ENCODE measurements at regions not wholly inside any gene's neighbourhood (a gene's known extent, or its start where the extent isn't known, plus 50 kb on each side); places are given as distances from the start of the nearest gene placed in this dataset.

DNA sequence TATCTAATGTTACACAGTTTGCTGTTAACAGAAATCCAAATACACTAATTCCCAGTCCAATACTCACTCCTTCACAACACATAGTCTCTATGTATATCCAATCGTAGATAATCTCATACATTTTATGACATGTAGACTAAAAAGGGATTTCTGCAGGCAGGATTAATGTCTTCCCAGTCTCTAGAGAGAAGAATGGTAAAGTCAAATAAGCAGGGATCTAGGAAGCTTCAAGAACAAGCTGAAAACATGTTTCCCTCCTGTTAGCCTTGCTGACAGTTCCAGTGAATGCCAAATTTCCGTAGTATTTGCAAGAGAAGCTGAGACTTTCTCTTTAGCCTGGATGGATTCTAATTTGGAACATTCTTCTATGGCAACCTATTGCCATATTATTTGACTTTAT lies 500.1 kb downstream of the IGSF11 start:
- TF ChIP-seq POLR2A (IDR thresholded peaks at IDR 0.05; ENCODE audit: extremely low read depth, insufficient read length), result no peak
- TF ChIP-seq, protein P1, sequence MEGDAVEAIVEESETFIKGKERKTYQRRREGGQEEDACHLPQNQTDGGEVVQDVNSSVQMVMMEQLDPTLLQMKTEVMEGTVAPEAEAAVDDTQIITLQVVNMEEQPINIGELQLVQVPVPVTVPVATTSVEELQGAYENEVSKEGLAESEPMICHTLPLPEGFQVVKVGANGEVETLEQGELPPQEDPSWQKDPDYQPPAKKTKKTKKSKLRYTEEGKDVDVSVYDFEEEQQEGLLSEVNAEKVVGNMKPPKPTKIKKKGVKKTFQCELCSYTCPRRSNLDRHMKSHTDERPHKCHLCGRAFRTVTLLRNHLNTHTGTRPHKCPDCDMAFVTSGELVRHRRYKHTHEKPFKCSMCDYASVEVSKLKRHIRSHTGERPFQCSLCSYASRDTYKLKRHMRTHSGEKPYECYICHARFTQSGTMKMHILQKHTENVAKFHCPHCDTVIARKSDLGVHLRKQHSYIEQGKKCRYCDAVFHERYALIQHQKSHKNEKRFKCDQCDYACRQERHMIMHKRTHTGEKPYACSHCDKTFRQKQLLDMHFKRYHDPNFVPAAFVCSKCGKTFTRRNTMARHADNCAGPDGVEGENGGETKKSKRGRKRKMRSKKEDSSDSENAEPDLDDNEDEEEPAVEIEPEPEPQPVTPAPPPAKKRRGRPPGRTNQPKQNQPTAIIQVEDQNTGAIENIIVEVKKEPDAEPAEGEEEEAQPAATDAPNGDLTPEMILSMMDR (IDR thresholded peaks at IDR 0.05; ENCODE audit: low read depth, low read length), result no peak
- no peak for TF ChIP-seq MYC (IDR thresholded peaks at IDR 0.05; ENCODE audit: low read depth, low read length)
- TF ChIP-seq, protein P2, sequence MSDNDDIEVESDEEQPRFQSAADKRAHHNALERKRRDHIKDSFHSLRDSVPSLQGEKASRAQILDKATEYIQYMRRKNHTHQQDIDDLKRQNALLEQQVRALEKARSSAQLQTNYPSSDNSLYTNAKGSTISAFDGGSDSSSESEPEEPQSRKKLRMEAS (IDR thresholded peaks at IDR 0.05; ENCODE audit: low read depth, low read length), result no peak
